Neural cell (in vitro differentiated cells): ENCODE measurements at regions not wholly inside any gene's neighbourhood (a gene's known extent, or its start where the extent isn't known, plus 50 kb on each side); places are given as distances from the start of the nearest gene placed in this dataset.

Source experiments
- H2AFZ ChIP-seq: fragments of 200-600, 300-800 bp; sonication (generic), shearing (Covaris generic); 2 replicates; pipeline ENCODE4 v1.6.0; 2014; ENCODE audit warnings: low read depth, mild to moderate bottlenecking, antibody characterized with exemption, low read length, moderate library complexity
- H3F3A ChIP-seq: fragments of 200-600 bp; shearing (Covaris generic); 2 replicates; pipeline ENCODE4 v1.6.1; 2016; ENCODE audit warnings: mild to moderate bottlenecking, moderate library complexity, mixed read lengths, antibody characterized with exemption, low read length; ENCODE audit not compliant: insufficient read depth, poor library complexity, severe bottlenecking
- H3K27ac ChIP-seq: fragments of 200-600, 300-800 bp; sonication (generic), shearing (Covaris generic); 2 replicates; pipeline ENCODE4 v1.5.1; 2014; ENCODE audit warnings: mild to moderate bottlenecking, low read length, moderate library complexity
- H3K27me3 ChIP-seq: fragments of 300-800, 200-600 bp; sonication (generic), shearing (Covaris generic); 2 replicates; pipeline ENCODE4 v1.6.0; 2014; ENCODE audit warnings: mild to moderate bottlenecking, low read depth, low read length, moderate library complexity; ENCODE audit not compliant: insufficient read depth
- H3K36me3 ChIP-seq: fragments of 300-800, 200-600 bp; sonication (generic), shearing (Covaris generic); 2 replicates; pipeline ENCODE4 v1.5.1; 2014; ENCODE audit warnings: mild to moderate bottlenecking, antibody characterized with exemption, low read length, moderate library complexity; ENCODE audit not compliant: insufficient read depth
- H3K4me2 ChIP-seq: fragments of 300-800, 200-600 bp; sonication (generic), shearing (Covaris generic); 2 replicates; pipeline ENCODE4 v1.6.0; 2014; ENCODE audit warnings: mild to moderate bottlenecking, low read length
- H3K4me3 ChIP-seq: fragments of 300-800, 200-600 bp; sonication (generic), shearing (Covaris generic); 2 replicates; pipeline ENCODE4 v1.5.1; 2014; ENCODE audit warnings: mild to moderate bottlenecking, low read length, moderate library complexity
- H3K79me2 ChIP-seq: fragments of 200-600 bp; shearing (Covaris generic); replicated peaks from 2 replicates; pipeline ENCODE4 v1.6.0; 2014; ENCODE audit warnings: mild to moderate bottlenecking, low read length, moderate library complexity; ENCODE audit not compliant: insufficient read depth
- H3K9ac ChIP-seq: fragments of 300-800, 200-600 bp; sonication (generic), shearing (Covaris generic); 2 replicates; pipeline ENCODE4 v1.6.1; 2016; ENCODE audit warnings: mild to moderate bottlenecking, low read length, mixed read lengths
- H3K9me2 ChIP-seq: fragments of 200-600 bp; shearing (Covaris generic); 2 replicates; pipeline ENCODE4 v1.6.1; 2016; ENCODE audit warnings: mild to moderate bottlenecking, low read length, mixed read lengths; ENCODE audit not compliant: insufficient read depth
- H3K9me3 ChIP-seq: fragments of 200-600, 300-800 bp; sonication (generic), shearing (Covaris generic); 2 replicates; pipeline ENCODE4 v1.6.1; 2016; ENCODE audit warnings: mild to moderate bottlenecking, mixed run types, low read length, moderate library complexity, mixed read lengths
- H4K20me1 ChIP-seq: fragments of 200-600 bp; shearing (Covaris generic); 2 replicates; pipeline ENCODE4 v1.6.1; 2016; ENCODE audit warnings: mild to moderate bottlenecking, mixed run types; ENCODE audit not compliant: insufficient read depth
- EP300 ChIP-seq: fragments of 450-650 bp; conservative IDR thresholded peaks from 2 replicates; pipeline ENCODE4 v1.6.1; 2014; ENCODE audit warnings: antibody characterized with exemption, mild to moderate bottlenecking, moderate library complexity; ENCODE audit not compliant: poor library complexity, severe bottlenecking
- EZH2 ChIP-seq: fragments of 200-600, 300-800 bp; shearing (Covaris generic), sonication (generic); IDR thresholded peaks from 2 replicates; pipeline ENCODE4 v1.6.1; 2014; ENCODE audit warnings: antibody characterized with exemption, low read length, borderline replicate concordance, mild to moderate bottlenecking; ENCODE audit not compliant: insufficient read depth, poor library complexity, severe bottlenecking
- MXI1 ChIP-seq: fragments of 450-650 bp; conservative IDR thresholded peaks from 2 replicates; pipeline ENCODE4 v1.6.1; 2014; ENCODE audit warnings: antibody characterized with exemption, mild to moderate bottlenecking; ENCODE audit not compliant: poor library complexity, severe bottlenecking
- POLR2AphosphoS5 ChIP-seq: IDR thresholded peaks from 2 replicates; pipeline ENCODE4 v1.6.1; 2012
- RAD21 ChIP-seq: fragments of 450-650 bp; conservative IDR thresholded peaks from 2 replicates; pipeline ENCODE4 v1.6.1; 2014; ENCODE audit warnings: antibody characterized with exemption, mild to moderate bottlenecking, moderate library complexity
- REST ChIP-seq: IDR thresholded peaks from 2 replicates; pipeline ENCODE4 v1.6.1; 2012; ENCODE audit warnings: borderline replicate concordance
- SMC3 ChIP-seq: fragments of 450-650 bp; conservative IDR thresholded peaks from 2 replicates; pipeline ENCODE4 v1.6.1; 2014; ENCODE audit warnings: antibody characterized with exemption, mild to moderate bottlenecking, moderate library complexity; ENCODE audit not compliant: poor library complexity
- TAF1 ChIP-seq: IDR thresholded peaks from 2 replicates; pipeline ENCODE4 v1.6.1; 2012; ENCODE audit warnings: low read depth
- TF ChIP-seq, protein P1 (sequence below): fragments of 450-650 bp; IDR thresholded peaks from 2 replicates; pipeline ENCODE4 v1.5.1; 2014; ENCODE audit warnings: antibody characterized with exemption, mild to moderate bottlenecking, moderate library complexity; ENCODE audit not compliant: poor library complexity, severe bottlenecking

DNA sequence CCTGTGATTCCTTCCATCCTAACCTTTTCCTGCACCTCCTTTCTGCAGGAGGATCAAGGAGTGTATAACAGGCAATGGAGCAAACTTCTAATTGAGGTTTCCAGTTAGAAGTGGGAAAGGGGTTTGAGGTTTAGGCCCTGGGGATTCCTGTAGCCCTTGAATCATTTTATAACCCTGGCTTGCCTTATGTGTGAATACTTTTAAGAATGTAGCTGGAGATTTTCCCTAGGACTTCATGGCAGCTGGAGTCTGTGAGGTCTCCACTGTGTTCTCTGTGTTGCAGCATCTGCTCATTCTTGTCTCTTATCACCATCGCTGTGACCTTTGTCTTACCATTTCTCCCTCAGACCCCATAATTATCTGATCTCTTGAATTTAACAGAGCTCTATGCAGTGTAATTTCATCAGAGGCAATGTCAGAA lies 370.2 kb upstream of the SLC14A2 start:
- TF ChIP-seq, protein P1, sequence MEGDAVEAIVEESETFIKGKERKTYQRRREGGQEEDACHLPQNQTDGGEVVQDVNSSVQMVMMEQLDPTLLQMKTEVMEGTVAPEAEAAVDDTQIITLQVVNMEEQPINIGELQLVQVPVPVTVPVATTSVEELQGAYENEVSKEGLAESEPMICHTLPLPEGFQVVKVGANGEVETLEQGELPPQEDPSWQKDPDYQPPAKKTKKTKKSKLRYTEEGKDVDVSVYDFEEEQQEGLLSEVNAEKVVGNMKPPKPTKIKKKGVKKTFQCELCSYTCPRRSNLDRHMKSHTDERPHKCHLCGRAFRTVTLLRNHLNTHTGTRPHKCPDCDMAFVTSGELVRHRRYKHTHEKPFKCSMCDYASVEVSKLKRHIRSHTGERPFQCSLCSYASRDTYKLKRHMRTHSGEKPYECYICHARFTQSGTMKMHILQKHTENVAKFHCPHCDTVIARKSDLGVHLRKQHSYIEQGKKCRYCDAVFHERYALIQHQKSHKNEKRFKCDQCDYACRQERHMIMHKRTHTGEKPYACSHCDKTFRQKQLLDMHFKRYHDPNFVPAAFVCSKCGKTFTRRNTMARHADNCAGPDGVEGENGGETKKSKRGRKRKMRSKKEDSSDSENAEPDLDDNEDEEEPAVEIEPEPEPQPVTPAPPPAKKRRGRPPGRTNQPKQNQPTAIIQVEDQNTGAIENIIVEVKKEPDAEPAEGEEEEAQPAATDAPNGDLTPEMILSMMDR, result no peak
- no peak for TF ChIP-seq REST
- TF ChIP-seq POLR2AphosphoS5, result no peak
- no peak for TF ChIP-seq EP300
- TF ChIP-seq MXI1, result no peak
- no peak for TF ChIP-seq RAD21
- TF ChIP-seq TAF1, result no peak
- no peak for TF ChIP-seq SMC3
- no peak for TF ChIP-seq EZH2
- no peaks in the 10 kb centered on the region for H3K36me3 ChIP-seq
- H3K9me2 ChIP-seq, result no peaks in the 10 kb centered on the region
- H3K9me3 ChIP-seq, result no peaks in the 10 kb centered on the region
- H3F3A ChIP-seq, result no peaks in the 10 kb centered on the region
- H4K20me1 ChIP-seq, result no peaks in the 10 kb centered on the region
- H3K27me3 ChIP-seq, result no peaks in the 10 kb centered on the region
- no peak overlapping the region for H3K4me2 ChIP-seq
- H2AFZ ChIP-seq, result no peak overlapping the region
- no peaks in the 10 kb centered on the region for H3K79me2 ChIP-seq
- no peak overlapping the region for H3K4me3 ChIP-seq
- no peak overlapping the region for H3K9ac ChIP-seq
- peak overlapping the region; percentile 48 for H3K27ac ChIP-seq

- Histone ChIP-seq H3K4me3 (no peak overlapping the region), H3K4me2 (no peak overlapping the region), H3K79me2 (no peaks in the 10 kb centered on the region), H3K9ac (no peak overlapping the region), H3K9me2 (no peaks in the 10 kb centered on the region), H3K9me3 (no peaks in the 10 kb centered on the region), H3K36me3 (no peaks in the 10 kb centered on the region), H2AFZ (no peak overlapping the region), H4K20me1 (no peaks in the 10 kb centered on the region), H3K27ac (no peak overlapping the region), H3K27me3 (no peaks in the 10 kb centered on the region), H3F3A (no peaks in the 10 kb centered on the region)
- TF ChIP-seq POLR2AphosphoS5 (no peak), EP300 (no peak), RAD21 (no peak), MXI1 (no peak), SMC3 (no peak), EZH2 (no peak), TAF1 (no peak), REST (no peak)
- TF ChIP-seq, protein P1, result no peak
These were observed 366.9 kb upstream of the SLC14A2 start for GRCh38 chr18:45248240-45248903.
